ENCODE measurements at regions not wholly inside any gene's neighbourhood (a gene's known extent, or its start where the extent isn't known, plus 50 kb on each side); places are given as distances from the start of the nearest gene placed in this dataset.
"Not testable (repeated sequence)": the region's sequence is repeated elsewhere in the genome, so short reads cannot be mapped to it uniquely, and the experiment has no call there.

DNA sequence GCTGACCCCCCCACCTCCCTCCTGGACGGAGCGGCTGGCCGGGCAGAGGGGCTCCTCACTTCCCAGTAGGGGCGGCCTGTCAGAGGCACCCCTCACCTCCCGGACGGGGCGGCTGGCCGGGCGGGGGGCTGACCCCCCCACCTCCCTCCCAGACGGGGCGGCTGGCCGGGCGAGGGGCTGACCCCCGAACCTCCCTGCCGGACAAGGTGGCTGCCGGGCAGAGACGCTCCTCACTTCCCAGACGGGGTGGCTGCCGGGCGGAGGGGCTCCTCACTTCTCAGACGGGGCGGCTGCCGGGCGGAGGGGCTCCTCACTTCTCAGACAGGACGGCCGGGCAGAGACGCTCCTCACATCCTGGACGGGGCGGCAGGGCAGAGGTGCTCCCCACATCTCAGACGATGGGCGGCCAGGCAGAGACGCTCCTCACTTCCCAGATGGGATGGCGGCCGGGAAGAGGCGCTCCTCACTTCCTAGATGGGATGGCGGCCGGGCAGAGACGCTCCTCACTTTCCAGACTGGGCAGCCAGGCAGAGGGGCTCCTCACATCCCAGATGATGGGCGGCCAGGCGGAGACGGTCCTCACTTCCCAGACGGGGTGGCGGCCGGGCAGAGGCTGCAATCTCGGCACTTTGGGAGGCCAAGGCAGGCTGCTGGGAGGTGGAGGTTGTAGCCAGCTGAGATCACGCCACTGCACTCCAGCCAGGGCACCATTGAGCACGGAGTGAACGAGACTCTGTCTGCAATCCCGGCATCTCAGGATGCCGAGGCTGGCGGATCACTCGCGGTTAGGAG lies 66.2 kb upstream of the PAPPA2 start:
- DNase-seq; H3K4me1 Mint-ChIP-seq; H3K27ac Mint-ChIP-seq; H3K27ac ChIP-seq (ENCODE audit: low read depth, low read length); H3K4me3 Mint-ChIP-seq; H3K9me3 ChIP-seq (ENCODE audit: control insufficient read depth in 1 of 2, low read length in 2 of 2); H3K36me3 ChIP-seq (ENCODE audit: insufficient read depth, low read length); intact Hi-C loops (cut with micrococcal nuclease); H3K27me3 ChIP-seq (ENCODE audit: insufficient read depth, low read length); H3K36me3 Mint-ChIP-seq; H3K4me1 ChIP-seq (ENCODE audit: insufficient read depth, low read length); H3K27me3 Mint-ChIP-seq; POLR2A ChIA-PET (ENCODE audit: partially characterized antibody); CTCF ChIA-PET (ENCODE audit: partially characterized antibody); H3K4me3 ChIP-seq (ENCODE audit: low read length in 2 of 2): not testable (repeated sequence)
- H3K9me3 Mint-ChIP-seq: peaks cover 0 to 12% (median 0%) of the 10 kb centered on the region in 8 donors

DNA sequence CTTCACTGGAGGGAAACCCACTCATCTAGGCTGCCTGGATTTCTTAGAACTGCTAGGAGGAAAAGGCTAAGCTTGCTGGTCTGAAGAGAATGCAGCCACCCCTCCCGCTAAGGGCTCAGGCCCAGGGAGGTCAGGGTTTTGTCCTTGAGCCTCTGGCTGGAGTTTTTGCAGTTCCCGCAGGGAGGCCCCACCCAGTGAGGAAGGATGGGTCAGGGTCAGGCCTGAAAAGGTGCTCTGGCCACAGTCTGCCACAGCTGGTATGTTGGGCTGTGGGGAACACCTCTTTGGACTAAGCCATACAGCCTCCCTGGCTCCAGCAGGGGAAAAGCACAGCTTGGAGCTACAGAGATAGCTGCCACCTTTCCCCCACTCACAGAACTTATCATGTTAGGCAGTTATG lies 71.4 kb upstream of the PAPPA2 start:
- H3K4me3 ChIP-seq (ENCODE audit: low read length in 2 of 2): no peak overlapping the region
- H3K4me1 Mint-ChIP-seq: no peaks in the 10 kb centered on the region
- H3K36me3 ChIP-seq (ENCODE audit: insufficient read depth, low read length): no peaks in the 10 kb centered on the region
- no peaks in the 10 kb centered on the region for H3K27me3 ChIP-seq (ENCODE audit: insufficient read depth, low read length)
- H3K36me3 Mint-ChIP-seq: no peaks in the 10 kb centered on the region
- intact Hi-C loops (cut with micrococcal nuclease): no loop called here
- H3K4me3 Mint-ChIP-seq: no peak overlapping the region
- H3K9me3 ChIP-seq (ENCODE audit: control insufficient read depth in 1 of 2, low read length in 2 of 2): no peaks in the 10 kb centered on the region
- no peaks in the 10 kb centered on the region for H3K27me3 Mint-ChIP-seq
- no peak overlapping the region for H3K27ac Mint-ChIP-seq
- no peaks in the 10 kb centered on the region for H3K4me1 ChIP-seq (ENCODE audit: insufficient read depth, low read length)
- no peak overlapping the region for H3K27ac ChIP-seq (ENCODE audit: low read depth, low read length)
- ChIA-PET POLR2A (ENCODE audit: partially characterized antibody) (no interaction called here), CTCF (ENCODE audit: partially characterized antibody) (no interaction called here)
- DNase-seq: no peak
- peaks cover 0 to 9% (median 4%) of the 10 kb centered on the region in 8 donors for H3K9me3 Mint-ChIP-seq

DNA sequence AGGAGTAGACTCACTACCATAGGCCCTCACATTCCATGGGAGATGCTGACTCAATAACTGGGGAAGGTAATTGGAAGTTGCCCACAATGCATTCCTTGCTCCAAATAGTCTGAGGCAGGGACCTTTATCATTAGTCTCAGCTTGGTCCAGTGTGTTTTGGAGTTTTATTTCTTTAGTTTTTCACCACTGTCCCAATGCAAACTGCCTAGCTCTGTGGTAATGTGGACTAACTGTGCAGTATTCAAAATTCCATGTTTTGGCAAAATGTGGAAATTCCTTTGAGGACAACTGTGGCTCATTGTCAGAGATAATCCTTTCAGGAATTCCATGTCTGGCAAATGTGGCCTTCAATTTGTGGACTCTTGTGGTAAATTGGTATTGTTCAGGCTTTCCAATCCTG lies 78.1 kb upstream of the PAPPA2 start:
- Histone ChIP-seq H3K9me3 (ENCODE audit: control insufficient read depth in 1 of 2, low read length in 2 of 2) (no peaks in the 10 kb centered on the region), H3K4me1 (ENCODE audit: insufficient read depth, low read length) (no peaks in the 10 kb centered on the region), H3K27me3 (ENCODE audit: insufficient read depth, low read length) (no peaks in the 10 kb centered on the region), H3K36me3 (ENCODE audit: insufficient read depth, low read length) (no peaks in the 10 kb centered on the region), H3K27ac (ENCODE audit: low read depth, low read length) (no peak overlapping the region), H3K4me3 (ENCODE audit: low read length in 2 of 2) (no peak overlapping the region)
- ChIA-PET CTCF (ENCODE audit: partially characterized antibody) (no interaction called here), POLR2A (ENCODE audit: partially characterized antibody) (no interaction called here)
- intact Hi-C loops (cut with micrococcal nuclease): no loop called here
- no peaks in the 10 kb centered on the region for H3K36me3 Mint-ChIP-seq
- H3K4me3 Mint-ChIP-seq: no peak overlapping the region
- peaks cover 0 to 6% (median 4%) of the 10 kb centered on the region in 8 donors for H3K9me3 Mint-ChIP-seq
- DNase-seq: no peak
- no peaks in the 10 kb centered on the region for H3K27me3 Mint-ChIP-seq
- no peaks in the 10 kb centered on the region for H3K4me1 Mint-ChIP-seq
- no peak overlapping the region for H3K27ac Mint-ChIP-seq

DNA sequence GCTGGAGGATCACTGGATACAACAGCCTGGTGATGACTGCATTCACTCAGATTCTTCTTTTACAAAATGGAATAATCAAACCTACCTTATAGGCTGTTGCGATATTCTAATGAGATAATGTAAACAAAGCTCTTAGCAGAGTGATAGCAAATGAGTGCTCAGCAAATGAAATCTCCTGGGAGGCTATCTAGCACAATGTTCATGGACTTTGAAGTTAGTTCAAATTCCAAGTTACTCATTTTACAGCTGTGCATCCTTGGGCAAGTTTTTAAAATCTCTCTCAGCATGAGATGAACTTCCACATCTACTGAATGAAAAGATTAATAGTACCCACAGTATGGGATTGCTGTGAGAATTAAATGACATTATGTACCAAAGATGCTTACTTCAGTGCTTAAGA lies 80.8 kb upstream of the PAPPA2 start:
- Histone ChIP-seq H3K27me3 (ENCODE audit: insufficient read depth, low read length) (no peaks in the 10 kb centered on the region), H3K27ac (ENCODE audit: low read depth, low read length) (no peak overlapping the region), H3K36me3 (ENCODE audit: insufficient read depth, low read length) (no peaks in the 10 kb centered on the region), H3K4me3 (ENCODE audit: low read length in 2 of 2) (no peak overlapping the region), H3K4me1 (ENCODE audit: insufficient read depth, low read length) (no peaks in the 10 kb centered on the region), H3K9me3 (ENCODE audit: control insufficient read depth in 1 of 2, low read length in 2 of 2) (no peaks in the 10 kb centered on the region)
- DNase-seq: no peak
- POLR2A ChIA-PET (ENCODE audit: partially characterized antibody): no interaction called here
- intact Hi-C loops (cut with micrococcal nuclease): no loop called here
- Mint-ChIP-seq H3K4me1 (no peaks in the 10 kb centered on the region), H3K27me3 (peaks cover 0 to 7% of the 10 kb centered on the region in 2 donors), H3K4me3 (no peak overlapping the region), H3K36me3 (no peaks in the 10 kb centered on the region), H3K27ac (no peak overlapping the region), H3K9me3 (peaks cover 0 to 1% (median 0%) of the 10 kb centered on the region in 8 donors)
- CTCF ChIA-PET (ENCODE audit: partially characterized antibody): interaction anchor here (0.9 kb wide), 1 partner anchor 9 kb away, joined by 3 read pairs; no protein-coding TSS in a partner anchor

DNA sequence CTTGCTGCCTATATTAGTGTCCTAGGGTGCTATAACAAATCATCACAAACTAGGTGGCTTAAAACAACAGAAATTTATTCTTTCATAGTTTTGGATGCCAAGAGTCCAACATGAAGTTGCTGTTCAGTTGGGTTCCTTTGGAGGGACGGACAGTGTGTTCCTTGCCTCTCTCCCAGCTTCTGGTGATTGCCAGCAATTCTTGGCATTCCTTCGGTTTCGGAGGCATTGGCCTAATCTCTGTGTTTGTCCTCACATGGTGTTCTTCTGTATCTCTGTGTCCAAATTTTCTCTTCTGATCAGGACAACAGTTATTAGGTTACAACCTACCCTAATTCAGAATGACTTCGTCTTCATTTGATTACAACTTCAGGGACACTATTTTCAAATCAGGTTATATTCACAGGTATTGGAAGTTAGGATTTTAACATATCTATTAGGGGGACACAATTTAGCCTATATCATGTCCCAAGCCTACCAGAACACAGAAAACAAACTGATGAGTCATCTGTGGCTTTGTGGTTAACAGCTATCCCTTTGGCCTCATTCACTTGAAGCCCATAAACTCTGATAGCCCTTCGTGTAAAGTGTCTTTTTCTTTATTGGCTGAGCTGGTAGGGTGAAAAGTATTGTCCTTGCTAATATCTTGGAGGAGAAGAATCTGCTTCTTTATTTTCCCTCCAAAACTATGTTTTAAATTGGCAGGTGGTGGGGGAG lies 83.2 kb upstream of the PAPPA2 start:
- H3K36me3 Mint-ChIP-seq: no peaks in the 10 kb centered on the region
- no peaks in the 10 kb centered on the region for H3K9me3 Mint-ChIP-seq
- Histone ChIP-seq H3K9me3 (ENCODE audit: control insufficient read depth in 1 of 2, low read length in 2 of 2) (no peaks in the 10 kb centered on the region), H3K4me1 (ENCODE audit: insufficient read depth, low read length) (no peaks in the 10 kb centered on the region), H3K27ac (ENCODE audit: low read depth, low read length) (no peak overlapping the region), H3K4me3 (ENCODE audit: low read length in 2 of 2) (no peak overlapping the region), H3K27me3 (ENCODE audit: insufficient read depth, low read length) (no peaks in the 10 kb centered on the region), H3K36me3 (ENCODE audit: insufficient read depth, low read length) (no peaks in the 10 kb centered on the region)
- H3K27me3 Mint-ChIP-seq: peaks cover 0 to 7% of the 10 kb centered on the region in 2 donors
- H3K27ac Mint-ChIP-seq: no peak overlapping the region
- no peaks in the 10 kb centered on the region for H3K4me1 Mint-ChIP-seq
- ChIA-PET POLR2A (ENCODE audit: partially characterized antibody) (no interaction called here), CTCF (ENCODE audit: partially characterized antibody) (no interaction called here)
- H3K4me3 Mint-ChIP-seq: no peak overlapping the region
- no peak for DNase-seq
- intact Hi-C loops (cut with micrococcal nuclease): no loop called here

DNA sequence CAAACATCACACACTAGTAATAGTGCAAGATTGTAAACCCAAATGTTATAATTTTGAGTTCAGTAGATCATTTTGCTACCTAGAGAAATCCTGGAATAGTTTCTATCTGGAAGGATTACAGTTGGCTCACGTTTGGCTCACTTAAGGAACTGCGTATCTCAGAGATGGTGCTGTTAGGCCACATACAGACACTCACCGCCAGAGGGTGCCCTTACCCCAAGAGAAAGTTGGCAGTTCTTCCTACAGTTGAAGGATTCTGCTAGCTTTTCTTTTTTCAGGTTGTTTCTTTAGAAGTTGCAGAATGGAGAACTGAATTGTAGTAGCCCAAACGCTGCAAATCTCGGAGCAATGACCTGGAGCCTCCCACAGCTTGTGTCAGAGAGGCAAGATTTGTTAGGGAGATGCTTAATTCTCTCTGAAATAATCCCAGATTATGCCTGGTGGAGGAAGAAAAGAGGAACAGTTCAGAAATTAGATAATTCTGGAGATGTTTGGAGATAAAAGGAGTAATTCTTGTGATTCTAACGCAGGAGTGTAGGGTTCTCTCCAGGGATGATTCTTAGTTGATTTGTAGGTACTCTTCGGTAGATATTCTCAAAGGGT lies 87.9 kb upstream of the PAPPA2 start:
- no peaks in the 10 kb centered on the region for H3K36me3 ChIP-seq (ENCODE audit: insufficient read depth, low read length)
- H3K27ac Mint-ChIP-seq: no peak overlapping the region
- no peaks in the 10 kb centered on the region for H3K36me3 Mint-ChIP-seq
- H3K9me3 Mint-ChIP-seq: no peaks in the 10 kb centered on the region
- POLR2A ChIA-PET (ENCODE audit: partially characterized antibody): no interaction called here
- CTCF ChIA-PET (ENCODE audit: partially characterized antibody): interaction anchor here (0.6 to 1.2 kb wide), 4 partner anchors 19 to 1572 kb away, joined by 3 to 5 read pairs (median 3); no protein-coding TSS in a partner anchor
- no peaks in the 10 kb centered on the region for H3K27me3 ChIP-seq (ENCODE audit: insufficient read depth, low read length)
- H3K4me3 ChIP-seq (ENCODE audit: low read length in 2 of 2): no peak overlapping the region
- H3K27me3 Mint-ChIP-seq: peaks cover 3 to 15% of the 10 kb centered on the region in 2 donors
- H3K4me3 Mint-ChIP-seq: no peak overlapping the region
- peak in 4 of 5 donors; percentile 12 to 32 (median 27) for DNase-seq
- intact Hi-C loops (cut with micrococcal nuclease): no loop called here
- H3K27ac ChIP-seq (ENCODE audit: low read depth, low read length): no peak overlapping the region
- no peaks in the 10 kb centered on the region for H3K4me1 ChIP-seq (ENCODE audit: insufficient read depth, low read length)
- H3K4me1 Mint-ChIP-seq: no peaks in the 10 kb centered on the region
- H3K9me3 ChIP-seq (ENCODE audit: control insufficient read depth in 1 of 2, low read length in 2 of 2): no peaks in the 10 kb centered on the region

DNA sequence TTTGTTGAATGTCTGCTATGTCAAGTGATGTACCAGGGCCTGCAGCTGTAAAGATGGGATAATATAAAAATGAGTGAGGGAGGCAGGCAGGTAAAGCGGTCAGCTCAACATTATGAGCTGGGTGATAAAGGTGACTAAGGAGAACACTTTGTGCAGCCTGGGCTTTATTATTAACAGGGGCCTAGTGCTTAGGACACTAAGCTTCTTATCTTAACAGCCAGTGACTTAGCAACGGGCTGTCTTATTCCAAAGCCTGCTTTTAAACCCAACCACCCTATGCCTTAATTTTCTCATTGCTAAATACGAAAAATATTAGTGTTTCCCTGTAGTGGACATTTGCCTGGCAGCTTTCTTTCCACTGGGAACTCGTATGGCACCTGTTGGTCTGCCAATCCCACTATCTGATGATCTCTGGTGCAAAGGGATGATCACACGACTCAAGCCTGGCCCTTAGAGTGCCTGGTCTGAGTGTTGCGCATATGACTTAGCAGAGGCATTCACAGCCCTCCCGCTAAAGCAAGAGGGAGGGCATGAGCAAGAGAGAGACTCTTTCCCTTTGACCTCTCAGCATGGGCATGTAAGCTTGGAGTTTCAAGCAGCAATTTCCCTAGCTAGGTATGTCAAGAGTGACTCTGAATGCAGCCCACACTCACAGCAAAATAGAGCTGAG lies 98.6 kb upstream of the PAPPA2 start:
- Histone ChIP-seq H3K27me3 (ENCODE audit: insufficient read depth, low read length) (no peaks in the 10 kb centered on the region), H3K27ac (ENCODE audit: low read depth, low read length) (no peak overlapping the region), H3K36me3 (ENCODE audit: insufficient read depth, low read length) (no peaks in the 10 kb centered on the region), H3K4me1 (ENCODE audit: insufficient read depth, low read length) (no peaks in the 10 kb centered on the region), H3K9me3 (ENCODE audit: control insufficient read depth in 1 of 2, low read length in 2 of 2) (no peaks in the 10 kb centered on the region), H3K4me3 (ENCODE audit: low read length in 2 of 2) (no peak overlapping the region)
- Mint-ChIP-seq H3K36me3 (no peaks in the 10 kb centered on the region), H3K4me1 (no peaks in the 10 kb centered on the region), H3K27me3 (peaks cover 0 to 6% of the 10 kb centered on the region in 2 donors), H3K27ac (no peak overlapping the region), H3K4me3 (no peak overlapping the region), H3K9me3 (peaks cover 0 to 12% (median under 1%) of the 10 kb centered on the region in 8 donors)
- intact Hi-C loops (cut with micrococcal nuclease): no loop called here
- ChIA-PET POLR2A (ENCODE audit: partially characterized antibody) (no interaction called here), CTCF (ENCODE audit: partially characterized antibody) (interaction anchor here (1.8 kb wide), 1 partner anchor 9 kb away, joined by 8 read pairs; no protein-coding TSS in a partner anchor)
- no peak for DNase-seq

Data from CD4-positive, alpha-beta memory T cell (primary cell).